Nephron progenitor cell (in vitro differentiated cells): ENCODE measurements at regions not wholly inside any gene's neighbourhood (a gene's known extent, or its start where the extent isn't known, plus 50 kb on each side); places are given as distances from the start of the nearest gene placed in this dataset.
"Not testable (repeated sequence)": the region's sequence is repeated elsewhere in the genome, so short reads cannot be mapped to it uniquely, and the experiment has no call there.

Experiments
- DNase-seq: peaks from one replicate; pipeline ENCODE4 v3.0.0; 2021
- H3K27ac Mint-ChIP-seq: 2 replicates; pipeline ENCODE4 v1.8.0; 2021; ENCODE audit warnings: mild to moderate bottlenecking, moderate library complexity, mixed read lengths
- H3K27me3 Mint-ChIP-seq: 2 replicates; pipeline ENCODE4 v1.8.0; 2021; ENCODE audit warnings: mild to moderate bottlenecking, low read depth, mixed read lengths; ENCODE audit not compliant: poor library complexity
- H3K36me3 Mint-ChIP-seq: 2 replicates; pipeline ENCODE4 v1.8.0; 2021; ENCODE audit warnings: low read depth, mixed read lengths
- H3K4me1 Mint-ChIP-seq: 2 replicates; pipeline ENCODE4 v1.8.0; 2021; ENCODE audit warnings: mixed read lengths
- H3K4me3 Mint-ChIP-seq: 2 replicates; pipeline ENCODE4 v1.8.0; 2021; ENCODE audit warnings: mild to moderate bottlenecking, moderate library complexity, mixed read lengths
- H3K9me3 Mint-ChIP-seq: 2 replicates; pipeline ENCODE4 v1.8.0; 2021; ENCODE audit warnings: mild to moderate bottlenecking, moderate library complexity, mixed read lengths
- TF ChIP-seq, protein P1 (sequence below): fragments of 200-600 bp; sonication (generic); IDR thresholded peaks from 2 replicates; pipeline ENCODE4 v1.5.0; 2021; ENCODE audit warnings: antibody characterized with exemption

DNA sequence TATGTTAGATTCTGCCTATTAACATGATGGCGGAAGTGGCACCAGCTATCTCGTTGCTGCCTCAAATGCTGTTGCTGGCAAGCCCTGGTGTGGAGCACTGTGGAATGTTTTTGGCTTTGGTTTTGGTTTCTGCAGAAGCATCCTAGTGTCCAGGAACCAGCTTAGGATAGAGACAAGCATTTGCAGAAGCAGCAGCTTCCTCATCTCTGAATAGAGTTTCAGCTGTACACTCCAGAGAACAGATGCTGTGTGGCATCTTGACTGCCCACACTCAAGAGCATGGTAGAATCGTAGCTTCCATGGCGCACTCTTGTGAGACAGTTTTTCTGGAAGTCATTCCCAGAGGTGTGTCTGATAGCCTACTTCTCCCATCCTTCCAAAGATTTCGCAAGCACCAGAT is 145.3 kb upstream of the RXFP2 start:
- H3K4me1 Mint-ChIP-seq = peaks cover 19% of the 10 kb centered on the region
- H3K9me3 Mint-ChIP-seq = no peaks in the 10 kb centered on the region
- no peak for DNase-seq
- H3K4me3 Mint-ChIP-seq = no peak overlapping the region
- TF ChIP-seq, protein P1, sequence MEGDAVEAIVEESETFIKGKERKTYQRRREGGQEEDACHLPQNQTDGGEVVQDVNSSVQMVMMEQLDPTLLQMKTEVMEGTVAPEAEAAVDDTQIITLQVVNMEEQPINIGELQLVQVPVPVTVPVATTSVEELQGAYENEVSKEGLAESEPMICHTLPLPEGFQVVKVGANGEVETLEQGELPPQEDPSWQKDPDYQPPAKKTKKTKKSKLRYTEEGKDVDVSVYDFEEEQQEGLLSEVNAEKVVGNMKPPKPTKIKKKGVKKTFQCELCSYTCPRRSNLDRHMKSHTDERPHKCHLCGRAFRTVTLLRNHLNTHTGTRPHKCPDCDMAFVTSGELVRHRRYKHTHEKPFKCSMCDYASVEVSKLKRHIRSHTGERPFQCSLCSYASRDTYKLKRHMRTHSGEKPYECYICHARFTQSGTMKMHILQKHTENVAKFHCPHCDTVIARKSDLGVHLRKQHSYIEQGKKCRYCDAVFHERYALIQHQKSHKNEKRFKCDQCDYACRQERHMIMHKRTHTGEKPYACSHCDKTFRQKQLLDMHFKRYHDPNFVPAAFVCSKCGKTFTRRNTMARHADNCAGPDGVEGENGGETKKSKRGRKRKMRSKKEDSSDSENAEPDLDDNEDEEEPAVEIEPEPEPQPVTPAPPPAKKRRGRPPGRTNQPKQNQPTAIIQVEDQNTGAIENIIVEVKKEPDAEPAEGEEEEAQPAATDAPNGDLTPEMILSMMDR = no peak
- H3K27ac Mint-ChIP-seq = no peak overlapping the region
- no peaks in the 10 kb centered on the region for H3K36me3 Mint-ChIP-seq
- peaks cover 6% of the 10 kb centered on the region for H3K27me3 Mint-ChIP-seq

DNA sequence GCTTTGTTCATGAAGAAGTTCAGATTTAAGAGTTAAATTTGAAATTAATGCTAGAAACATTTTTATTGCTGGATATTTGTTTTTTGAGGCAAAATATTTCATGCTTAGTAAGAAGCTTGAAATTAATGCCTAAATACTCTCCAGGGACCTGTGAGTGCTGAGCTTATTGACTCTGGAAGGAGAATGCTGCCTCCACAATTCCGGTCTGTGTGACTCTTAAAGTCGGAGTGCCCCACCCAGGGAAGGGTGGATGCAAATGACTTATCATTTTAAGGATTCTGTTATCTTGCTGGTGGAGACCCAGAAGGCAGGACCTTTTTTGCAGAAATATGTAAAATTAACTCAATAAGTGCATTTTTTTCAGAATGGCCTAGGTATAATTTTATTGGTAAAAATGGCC is 143.8 kb upstream of the RXFP2 start:
- peaks cover 14% of the 10 kb centered on the region for H3K4me1 Mint-ChIP-seq
- DNase-seq = no peak
- no peaks in the 10 kb centered on the region for H3K9me3 Mint-ChIP-seq
- peaks cover 6% of the 10 kb centered on the region for H3K27me3 Mint-ChIP-seq
- H3K27ac Mint-ChIP-seq = no peak overlapping the region
- TF ChIP-seq, protein P1 = no peak
- H3K4me3 Mint-ChIP-seq = no peak overlapping the region
- no peaks in the 10 kb centered on the region for H3K36me3 Mint-ChIP-seq

DNA sequence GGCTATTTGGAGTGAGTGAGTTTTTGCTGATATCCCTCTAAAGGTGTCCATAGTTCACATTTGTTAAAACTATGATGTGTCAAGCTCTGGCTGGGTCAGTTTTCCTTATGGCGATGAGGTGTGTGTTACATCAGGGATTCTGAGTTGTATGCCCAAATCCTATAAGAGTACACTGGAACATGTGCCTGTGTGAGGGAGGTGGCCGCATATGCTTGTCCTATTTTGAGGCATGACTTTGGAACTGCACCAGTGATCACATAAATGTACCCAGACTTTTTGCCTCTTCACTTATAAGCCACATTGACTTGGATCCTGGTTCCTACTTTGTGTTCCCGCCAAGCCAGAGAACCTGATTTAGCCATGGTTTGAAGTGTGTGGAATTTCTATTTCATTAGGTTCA is 140.3 kb upstream of the RXFP2 start:
- Mint-ChIP-seq H3K4me3 (no peak overlapping the region), H3K9me3 (peaks cover 3% of the 10 kb centered on the region), H3K36me3 (no peaks in the 10 kb centered on the region), H3K27ac (no peak overlapping the region), H3K27me3 (peaks cover 6% of the 10 kb centered on the region), H3K4me1 (peaks cover 19% of the 10 kb centered on the region)
- no peak for DNase-seq
- TF ChIP-seq, protein P1 = no peak

DNA sequence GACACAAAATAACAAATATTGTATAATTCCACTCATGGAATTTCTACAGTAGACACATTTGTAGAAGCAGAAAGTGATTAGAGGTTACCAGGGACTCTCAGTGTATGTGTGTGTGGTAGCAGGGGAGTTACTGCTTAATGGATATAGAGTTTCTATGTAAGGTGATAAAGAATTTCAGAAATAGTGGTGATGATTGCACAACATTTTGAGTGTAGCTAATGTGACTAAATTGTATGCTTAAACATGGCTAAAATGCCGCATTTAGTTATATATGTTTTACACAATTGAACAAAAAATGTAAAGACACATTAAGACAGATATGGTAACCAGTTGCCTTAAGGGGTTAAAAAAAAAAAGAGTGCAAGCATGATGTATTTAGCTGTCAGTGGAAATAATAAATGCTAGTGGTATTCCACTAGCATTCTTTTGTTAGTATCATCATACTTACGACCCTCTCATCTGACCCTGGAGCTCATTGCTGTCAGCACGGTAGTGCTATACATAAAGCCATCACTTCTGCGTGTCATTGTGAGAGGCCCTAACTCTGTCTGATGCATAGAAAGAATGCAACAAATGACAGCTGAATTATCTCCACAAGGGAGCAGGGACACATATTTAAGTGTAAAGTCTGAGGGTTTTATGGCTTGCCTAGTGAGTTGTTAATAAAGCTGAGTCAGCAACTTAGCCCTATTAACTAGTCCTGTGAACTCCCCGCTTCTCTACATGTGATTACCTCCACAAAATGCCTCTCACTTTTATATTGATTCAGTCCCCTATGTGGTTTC is 134.1 kb upstream of the RXFP2 start:
- DNase-seq = no peak
- Mint-ChIP-seq H3K4me3 (peak overlapping the region; percentile 1), H3K36me3 (peaks cover 6% of the 10 kb centered on the region), H3K27me3 (no peaks in the 10 kb centered on the region), H3K9me3 (peaks cover 28% of the 10 kb centered on the region), H3K4me1 (peaks cover 53% of the 10 kb centered on the region), H3K27ac (peak overlapping the region; percentile 50)
- TF ChIP-seq, protein P1 = no peak

DNA sequence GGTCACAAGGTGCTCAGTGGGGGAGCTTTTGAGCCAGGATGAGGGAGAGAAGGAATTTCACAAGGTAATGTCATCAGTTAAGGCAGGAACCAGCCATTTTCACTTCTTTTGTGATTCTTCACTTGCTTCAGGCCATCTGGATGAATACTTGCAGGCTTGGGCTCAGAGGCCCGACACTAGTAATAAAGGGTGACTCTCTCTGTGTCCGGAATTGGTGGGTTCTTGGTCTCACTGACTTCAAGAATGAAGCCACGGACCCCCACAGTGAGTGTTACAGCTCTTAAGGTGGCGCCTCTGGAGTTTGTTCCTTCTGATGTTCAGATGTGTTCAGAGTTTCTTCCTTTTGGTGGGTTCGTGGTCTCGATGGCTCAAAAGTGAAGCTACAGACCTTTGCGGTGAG is 131.8 kb upstream of the RXFP2 start:
- Mint-ChIP-seq H3K27ac (peak overlapping the region; percentile 73), H3K4me1 (peaks cover 43% of the 10 kb centered on the region), H3K9me3 (peaks cover 28% of the 10 kb centered on the region)
- DNase-seq, H3K36me3 Mint-ChIP-seq, H3K27me3 Mint-ChIP-seq, H3K4me3 Mint-ChIP-seq: not testable (repeated sequence)

DNA sequence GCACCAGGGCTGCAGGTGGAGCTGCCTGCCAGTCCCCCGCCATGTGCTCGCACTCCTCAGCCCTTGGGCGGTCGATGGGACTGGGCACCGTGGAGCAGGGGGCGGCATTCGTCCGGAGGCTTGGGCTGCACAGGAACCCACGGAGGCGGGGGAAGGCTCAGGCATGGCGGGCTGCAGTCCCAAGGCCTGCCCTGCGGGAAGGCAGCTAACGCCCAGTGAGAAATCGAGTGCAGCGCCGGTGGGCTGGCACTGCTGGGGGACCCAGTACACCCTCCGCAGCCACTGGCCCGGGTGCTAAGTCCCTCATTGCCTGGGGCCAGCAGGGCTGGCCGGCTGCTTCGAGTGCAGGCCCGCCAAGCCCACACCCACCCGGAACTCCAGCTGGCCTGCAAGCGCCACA is 130.5 kb upstream of the RXFP2 start:
- H3K27ac Mint-ChIP-seq, H3K27me3 Mint-ChIP-seq, DNase-seq, H3K4me3 Mint-ChIP-seq, H3K36me3 Mint-ChIP-seq: not testable (repeated sequence)
- Mint-ChIP-seq H3K4me1 (peaks cover 43% of the 10 kb centered on the region), H3K9me3 (peaks cover 28% of the 10 kb centered on the region)
